Endothelial cell (in vitro differentiated cells): ENCODE measurements at regions not wholly inside any gene's neighbourhood (a gene's known extent, or its start where the extent isn't known, plus 50 kb on each side); places are given as distances from the start of the nearest gene placed in this dataset.
A peak's percentile ranks its signal among the peaks of the same experiment; 100 is the strongest.

Experiments
- DNase-seq: peaks from one replicate; pipeline ENCODE4 v3.0.0; 2021; ENCODE audit warnings: low spot score
- H3K27ac Mint-ChIP-seq: one replicate; pipeline ENCODE4 v1.8.0; 2021; ENCODE audit warnings: mixed read lengths, inconsistent platforms; ENCODE audit not compliant: unreplicated experiment
- H3K27me3 Mint-ChIP-seq: one replicate; pipeline ENCODE4 v1.8.0; 2021; ENCODE audit warnings: mild to moderate bottlenecking, moderate library complexity, mixed read lengths, inconsistent platforms; ENCODE audit not compliant: unreplicated experiment
- H3K36me3 Mint-ChIP-seq: one replicate; pipeline ENCODE4 v1.8.0; 2021; ENCODE audit warnings: mild to moderate bottlenecking, low read depth, mixed read lengths, inconsistent platforms; ENCODE audit not compliant: unreplicated experiment
- H3K4me1 Mint-ChIP-seq: one replicate; pipeline ENCODE4 v1.8.0; 2021; ENCODE audit warnings: mild to moderate bottlenecking, mixed read lengths, inconsistent platforms; ENCODE audit not compliant: unreplicated experiment
- H3K4me3 Mint-ChIP-seq: one replicate; pipeline ENCODE4 v1.8.0; 2021; ENCODE audit warnings: mild to moderate bottlenecking, mixed read lengths, inconsistent platforms; ENCODE audit not compliant: unreplicated experiment
- H3K9me3 Mint-ChIP-seq: one replicate; pipeline ENCODE4 v1.8.0; 2021; ENCODE audit warnings: mixed read lengths, inconsistent platforms; ENCODE audit not compliant: unreplicated experiment
- CTCF ChIP-seq: fragments of 200-600 bp; sonication (generic); IDR thresholded peaks from one replicate; pipeline ENCODE4 v1.5.0; 2021; ENCODE audit warnings: antibody characterized with exemption; ENCODE audit not compliant: unreplicated experiment

GRCh38 chr6:170130771-170131241, 160.1 kb downstream of the DLL1 start:
- no peak for TF ChIP-seq CTCF
- Mint-ChIP-seq H3K27me3 (no peaks in the 10 kb centered on the region), H3K27ac (no peak overlapping the region), H3K9me3 (no peaks in the 10 kb centered on the region), H3K4me3 (no peak overlapping the region), H3K4me1 (no peaks in the 10 kb centered on the region), H3K36me3 (no peaks in the 10 kb centered on the region)
- no peak for DNase-seq

GRCh38 chr6:170130201-170130621, 160.7 kb downstream of the DLL1 start:
- H3K4me3 Mint-ChIP-seq: no peak overlapping the region
- no peaks in the 10 kb centered on the region for H3K9me3 Mint-ChIP-seq
- no peaks in the 10 kb centered on the region for H3K27me3 Mint-ChIP-seq
- H3K27ac Mint-ChIP-seq: no peak overlapping the region
- H3K36me3 Mint-ChIP-seq: no peaks in the 10 kb centered on the region
- DNase-seq: no peak
- H3K4me1 Mint-ChIP-seq: no peaks in the 10 kb centered on the region
- no peak for TF ChIP-seq CTCF

- Mint-ChIP-seq H3K9me3 (no peaks in the 10 kb centered on the region), H3K36me3 (no peaks in the 10 kb centered on the region)
- DNase-seq: no peak
Measured at GRCh38 chr6:170129691-170130171, 161.1 kb downstream of the DLL1 start.

GRCh38 chr6:170128811-170129681, 161.8 kb downstream of the DLL1 start:
- H3K27me3 Mint-ChIP-seq: no peaks in the 10 kb centered on the region
- H3K4me3 Mint-ChIP-seq: no peak overlapping the region
- no peak for DNase-seq
- H3K27ac Mint-ChIP-seq: no peak overlapping the region
- H3K9me3 Mint-ChIP-seq: no peaks in the 10 kb centered on the region
- no peak for TF ChIP-seq CTCF
- H3K4me1 Mint-ChIP-seq: no peaks in the 10 kb centered on the region
- H3K36me3 Mint-ChIP-seq: no peaks in the 10 kb centered on the region

More at GRCh38 chr6:170129691-170130171, 161.1 kb downstream of the DLL1 start:
- Mint-ChIP-seq H3K27ac (no peak overlapping the region), H3K4me3 (no peak overlapping the region), H3K4me1 (no peaks in the 10 kb centered on the region), H3K27me3 (no peaks in the 10 kb centered on the region)
- TF ChIP-seq CTCF: no peak

- H3K4me1 Mint-ChIP-seq: no peaks in the 10 kb centered on the region
- no peak overlapping the region for H3K4me3 Mint-ChIP-seq
- no peaks in the 10 kb centered on the region for H3K36me3 Mint-ChIP-seq
- H3K27ac Mint-ChIP-seq: peak overlapping the region; percentile 31
- H3K27me3 Mint-ChIP-seq: no peaks in the 10 kb centered on the region
- no peak for DNase-seq
- H3K9me3 Mint-ChIP-seq: no peaks in the 10 kb centered on the region
- no peak for TF ChIP-seq CTCF
Measured at GRCh38 chr6:170128346-170128745, 162.5 kb downstream of the DLL1 start.
